ENCODE measurements at regions not wholly inside any gene's neighbourhood (a gene's known extent, or its start where the extent isn't known, plus 50 kb on each side); places are given as distances from the start of the nearest gene placed in this dataset.
"Not testable (repeated sequence)": the region's sequence is repeated elsewhere in the genome, so short reads cannot be mapped to it uniquely, and the experiment has no call there.

- Mint-ChIP-seq H3K36me3 (ENCODE audit: low read depth) (peaks cover 9% of the 10 kb centered on the region; the same call in 2 of the 3 replicates), H3K27ac (no peak overlapping the region), H3K27me3 (ENCODE audit: insufficient read depth, low read depth, poor library complexity) (no peaks in the 10 kb centered on the region), H3K4me1 (peaks cover 34% of the 10 kb centered on the region), H3K4me3 (no peak overlapping the region), H3K9me3 (peaks cover 9% of the 10 kb centered on the region)
- Histone ChIP-seq H3K4me2 (no peak overlapping the region), H4K20me1 (replicated peaks; ENCODE audit: insufficient read depth) (no peaks in the 10 kb centered on the region), H3K79me2 (replicated peaks; ENCODE audit: insufficient read depth) (no peaks in the 10 kb centered on the region), H3K36me3 (ENCODE audit: insufficient read depth) (no peaks in the 10 kb centered on the region), H3K4me1 (ENCODE audit: insufficient read depth) (peaks cover 22% of the 10 kb centered on the region), H2AFZ (no peak overlapping the region), H3K9me2 (ENCODE audit: insufficient read depth) (no peaks in the 10 kb centered on the region), H3K4me3 (no peak overlapping the region), H3K27me3 (ENCODE audit: insufficient read depth) (no peaks in the 10 kb centered on the region), H3F3A (replicated peaks; ENCODE audit: low read depth) (no peaks in the 10 kb centered on the region), H3K27ac (ENCODE audit: low read depth) (no peak overlapping the region)
- DNase-seq (ENCODE audit: low spot score), result peak; percentile 50
- no peak for ATAC-seq
- TF ChIP-seq EZH2phosphoT487 (IDR thresholded peaks at IDR 0.05; ENCODE audit: unreplicated experiment) (no peak), ZNF114 (CRISPR knock-in tag; IDR thresholded peaks at IDR 0.05) (no peak), JUNB (IDR thresholded peaks at IDR 0.05; ENCODE audit: unreplicated experiment) (no peak), ETS1 (IDR thresholded peaks at IDR 0.05) (no peak)
Observed at GRCh38 chr11:49302360-49302759, 94.0 kb upstream of the FOLH1 start.

DNA sequence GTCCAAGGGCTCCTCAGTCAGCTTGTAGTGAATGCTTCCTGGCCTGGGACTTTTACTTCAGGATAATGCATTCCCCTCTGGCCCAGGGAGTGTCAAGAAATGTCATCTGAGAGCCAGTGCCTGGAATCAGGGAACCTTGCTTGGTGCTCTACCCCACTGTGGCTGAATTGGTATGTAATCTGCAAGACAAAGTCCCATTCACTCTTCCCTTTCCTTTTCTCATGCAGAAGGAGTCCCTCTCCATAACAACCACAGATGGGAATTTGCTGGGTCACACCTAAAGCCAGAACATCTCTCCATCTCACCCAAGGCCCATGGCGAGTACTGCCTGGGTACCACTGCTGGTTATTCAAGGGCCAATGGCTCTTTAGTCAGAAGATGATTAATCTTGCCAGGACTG lies 89.6 kb upstream of the FOLH1 start:
- peak overlapping the region; percentile 84 for H3K27ac Mint-ChIP-seq
- peak; percentile 91 for DNase-seq (ENCODE audit: low spot score)

DNA sequence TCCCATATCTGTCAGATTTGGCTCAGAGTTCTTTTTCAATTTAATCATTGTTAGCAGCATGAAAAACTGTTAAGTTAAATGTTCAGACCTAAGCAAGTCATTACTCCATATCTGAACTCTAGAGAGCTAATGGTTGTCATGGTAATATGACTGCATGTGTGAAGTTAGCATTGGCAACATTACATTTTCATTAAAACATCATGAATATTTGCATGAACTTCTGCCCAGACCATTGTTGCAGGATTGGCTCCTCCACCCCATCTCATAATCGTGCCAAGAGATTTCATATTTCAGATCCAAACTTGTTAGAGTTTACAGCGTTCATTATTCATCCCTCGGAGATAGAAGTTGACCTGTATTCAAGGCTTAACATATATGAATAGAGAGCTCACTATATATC lies 75.5 kb upstream of the FOLH1 start:
- not testable (repeated sequence) for H3K27ac ChIP-seq (ENCODE audit: low read depth); H3K36me3 Mint-ChIP-seq (ENCODE audit: low read depth); H3K27ac Mint-ChIP-seq; H2AFZ ChIP-seq; H3K79me2 ChIP-seq (replicated peaks; ENCODE audit: insufficient read depth); DNase-seq (ENCODE audit: low spot score); H3K9me3 Mint-ChIP-seq; H3K9me2 ChIP-seq (ENCODE audit: insufficient read depth); ATAC-seq; H3K4me3 ChIP-seq; H3K27me3 ChIP-seq (ENCODE audit: insufficient read depth); H3K4me3 Mint-ChIP-seq; H3K4me2 ChIP-seq; H3F3A ChIP-seq (replicated peaks; ENCODE audit: low read depth); H3K27me3 Mint-ChIP-seq (ENCODE audit: insufficient read depth, low read depth, poor library complexity); H4K20me1 ChIP-seq (replicated peaks; ENCODE audit: insufficient read depth); H3K36me3 ChIP-seq (ENCODE audit: insufficient read depth)
- peaks cover 32% of the 10 kb centered on the region for H3K4me1 Mint-ChIP-seq
- peaks cover 28% of the 10 kb centered on the region for H3K4me1 ChIP-seq (ENCODE audit: insufficient read depth)

More for the DNA sequence above, 89.6 kb upstream of the FOLH1 start:
- not testable (repeated sequence) for H3K36me3 ChIP-seq (ENCODE audit: insufficient read depth); H3K4me3 ChIP-seq; H3F3A ChIP-seq (replicated peaks; ENCODE audit: low read depth); H3K79me2 ChIP-seq (replicated peaks; ENCODE audit: insufficient read depth); H3K4me2 ChIP-seq; H3K9me2 ChIP-seq (ENCODE audit: insufficient read depth); H2AFZ ChIP-seq; H3K27me3 ChIP-seq (ENCODE audit: insufficient read depth); H4K20me1 ChIP-seq (replicated peaks; ENCODE audit: insufficient read depth); H3K27me3 Mint-ChIP-seq (ENCODE audit: insufficient read depth, low read depth, poor library complexity); H3K4me3 Mint-ChIP-seq
- peak; percentile 51 for TF ChIP-seq JUNB (IDR thresholded peaks at IDR 0.05; ENCODE audit: unreplicated experiment)
- TF ChIP-seq, protein P1, sequence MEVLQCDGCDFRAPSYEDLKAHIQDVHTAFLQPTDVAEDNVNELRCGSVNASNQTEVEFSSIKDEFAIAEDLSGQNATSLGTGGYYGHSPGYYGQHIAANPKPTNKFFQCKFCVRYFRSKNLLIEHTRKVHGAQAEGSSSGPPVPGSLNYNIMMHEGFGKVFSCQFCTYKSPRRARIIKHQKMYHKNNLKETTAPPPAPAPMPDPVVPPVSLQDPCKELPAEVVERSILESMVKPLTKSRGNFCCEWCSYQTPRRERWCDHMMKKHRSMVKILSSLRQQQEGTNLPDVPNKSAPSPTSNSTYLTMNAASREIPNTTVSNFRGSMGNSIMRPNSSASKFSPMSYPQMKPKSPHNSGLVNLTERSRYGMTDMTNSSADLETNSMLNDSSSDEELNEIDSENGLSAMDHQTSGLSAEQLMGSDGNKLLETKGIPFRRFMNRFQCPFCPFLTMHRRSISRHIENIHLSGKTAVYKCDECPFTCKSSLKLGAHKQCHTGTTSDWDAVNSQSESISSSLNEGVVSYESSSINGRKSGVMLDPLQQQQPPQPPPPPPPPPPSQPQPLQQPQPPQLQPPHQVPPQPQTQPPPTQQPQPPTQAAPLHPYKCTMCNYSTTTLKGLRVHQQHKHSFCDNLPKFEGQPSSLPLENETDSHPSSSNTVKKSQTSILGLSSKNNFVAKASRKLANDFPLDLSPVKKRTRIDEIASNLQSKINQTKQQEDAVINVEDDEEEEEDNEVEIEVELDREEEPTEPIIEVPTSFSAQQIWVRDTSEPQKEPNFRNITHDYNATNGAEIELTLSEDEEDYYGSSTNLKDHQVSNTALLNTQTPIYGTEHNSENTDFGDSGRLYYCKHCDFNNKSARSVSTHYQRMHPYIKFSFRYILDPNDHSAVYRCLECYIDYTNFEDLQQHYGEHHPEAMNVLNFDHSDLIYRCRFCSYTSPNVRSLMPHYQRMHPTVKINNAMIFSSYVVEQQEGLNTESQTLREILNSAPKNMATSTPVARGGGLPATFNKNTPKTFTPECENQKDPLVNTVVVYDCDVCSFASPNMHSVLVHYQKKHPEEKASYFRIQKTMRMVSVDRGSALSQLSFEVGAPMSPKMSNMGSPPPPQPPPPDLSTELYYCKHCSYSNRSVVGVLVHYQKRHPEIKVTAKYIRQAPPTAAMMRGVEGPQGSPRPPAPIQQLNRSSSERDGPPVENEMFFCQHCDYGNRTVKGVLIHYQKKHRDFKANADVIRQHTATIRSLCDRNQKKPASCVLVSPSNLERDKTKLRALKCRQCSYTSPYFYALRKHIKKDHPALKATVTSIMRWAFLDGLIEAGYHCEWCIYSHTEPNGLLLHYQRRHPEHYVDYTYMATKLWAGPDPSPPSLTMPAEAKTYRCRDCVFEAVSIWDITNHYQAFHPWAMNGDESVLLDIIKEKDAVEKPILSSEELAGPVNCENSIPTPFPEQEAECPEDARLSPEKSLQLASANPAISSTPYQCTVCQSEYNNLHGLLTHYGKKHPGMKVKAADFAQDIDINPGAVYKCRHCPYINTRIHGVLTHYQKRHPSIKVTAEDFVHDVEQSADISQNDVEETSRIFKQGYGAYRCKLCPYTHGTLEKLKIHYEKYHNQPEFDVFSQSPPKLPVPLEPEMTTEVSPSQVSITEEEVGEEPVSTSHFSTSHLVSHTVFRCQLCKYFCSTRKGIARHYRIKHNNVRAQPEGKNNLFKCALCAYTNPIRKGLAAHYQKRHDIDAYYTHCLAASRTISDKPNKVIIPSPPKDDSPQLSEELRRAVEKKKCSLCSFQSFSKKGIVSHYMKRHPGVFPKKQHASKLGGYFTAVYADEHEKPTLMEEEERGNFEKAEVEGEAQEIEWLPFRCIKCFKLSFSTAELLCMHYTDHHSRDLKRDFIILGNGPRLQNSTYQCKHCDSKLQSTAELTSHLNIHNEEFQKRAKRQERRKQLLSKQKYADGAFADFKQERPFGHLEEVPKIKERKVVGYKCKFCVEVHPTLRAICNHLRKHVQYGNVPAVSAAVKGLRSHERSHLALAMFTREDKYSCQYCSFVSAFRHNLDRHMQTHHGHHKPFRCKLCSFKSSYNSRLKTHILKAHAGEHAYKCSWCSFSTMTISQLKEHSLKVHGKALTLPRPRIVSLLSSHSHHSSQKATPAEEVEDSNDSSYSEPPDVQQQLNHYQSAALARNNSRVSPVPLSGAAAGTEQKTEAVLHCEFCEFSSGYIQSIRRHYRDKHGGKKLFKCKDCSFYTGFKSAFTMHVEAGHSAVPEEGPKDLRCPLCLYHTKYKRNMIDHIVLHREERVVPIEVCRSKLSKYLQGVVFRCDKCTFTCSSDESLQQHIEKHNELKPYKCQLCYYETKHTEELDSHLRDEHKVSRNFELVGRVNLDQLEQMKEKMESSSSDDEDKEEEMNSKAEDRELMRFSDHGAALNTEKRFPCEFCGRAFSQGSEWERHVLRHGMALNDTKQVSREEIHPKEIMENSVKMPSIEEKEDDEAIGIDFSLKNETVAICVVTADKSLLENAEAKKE (CRISPR knock-in tag; IDR thresholded peaks at IDR 0.05), result peak; percentile 89
- TF ChIP-seq ZNF114 (CRISPR knock-in tag; IDR thresholded peaks at IDR 0.05), result peak; percentile 81; the same call in 1 of the 2 replicates
- Mint-ChIP-seq H3K4me1 (peaks cover 37% of the 10 kb centered on the region), H3K9me3 (peaks cover 22% of the 10 kb centered on the region), H3K36me3 (ENCODE audit: low read depth) (peaks cover 26% of the 10 kb centered on the region; the same call in 2 of the 3 replicates)
- Histone ChIP-seq H3K27ac (ENCODE audit: low read depth) (peak overlapping the region; percentile 86), H3K4me1 (ENCODE audit: insufficient read depth) (peaks cover 22% of the 10 kb centered on the region)
- ATAC-seq, result peak; percentile 96

- ATAC-seq, H3K9me3 Mint-ChIP-seq: not testable (repeated sequence)
Observed at GRCh38 chr11:49283282-49283681, 74.9 kb upstream of the FOLH1 start.

More at GRCh38 chr11:49283282-49283681, 74.9 kb upstream of the FOLH1 start:
- not testable (repeated sequence) for H2AFZ ChIP-seq; H3K36me3 ChIP-seq (ENCODE audit: insufficient read depth); H3K27me3 Mint-ChIP-seq (ENCODE audit: insufficient read depth, low read depth, poor library complexity); H3K36me3 Mint-ChIP-seq (ENCODE audit: low read depth); H3K79me2 ChIP-seq (replicated peaks; ENCODE audit: insufficient read depth); H3K9me2 ChIP-seq (ENCODE audit: insufficient read depth); H3K27ac Mint-ChIP-seq; H4K20me1 ChIP-seq (replicated peaks; ENCODE audit: insufficient read depth); H3K27me3 ChIP-seq (ENCODE audit: insufficient read depth); H3K4me3 Mint-ChIP-seq; H3K4me2 ChIP-seq; H3K4me3 ChIP-seq; DNase-seq (ENCODE audit: low spot score); H3F3A ChIP-seq (replicated peaks; ENCODE audit: low read depth); H3K27ac ChIP-seq (ENCODE audit: low read depth)
- H3K4me1 ChIP-seq (ENCODE audit: insufficient read depth), result peaks cover 28% of the 10 kb centered on the region
- H3K4me1 Mint-ChIP-seq, result peaks cover 32% of the 10 kb centered on the region
